SK-N-SH (cell line): ENCODE measurements at regions not wholly inside any gene's neighbourhood (a gene's known extent, or its start where the extent isn't known, plus 50 kb on each side); places are given as distances from the start of the nearest gene placed in this dataset.

Experiments used
- CTCF ChIA-PET: fragments of 300-600, 350-600 bp; formaldehyde crosslinking; extraction: SDS; loops from one replicate; lab custom pipeline; 2021; lab: Yijun Ruan, JAX
- POLR2A ChIA-PET: fragments of 350-600 bp; sonication (Branson Sonifier 250); formaldehyde crosslinking; extraction: SDS; loops from one replicate; lab custom pipeline; 2020; ENCODE audit warnings: antibody characterized with exemption, inconsistent platforms; lab: Yijun Ruan, JAX
- DNase-seq: peaks from one replicate; pipeline ENCODE4 v3.0.0; 2012
- H2AFZ ChIP-seq: fragments of 200-600 bp; sonication (generic); 2 replicates; pipeline ENCODE4 v1.8.1; 2016; ENCODE audit warnings: antibody characterized with exemption, mild to moderate bottlenecking, low read depth
- H3F3A ChIP-seq: fragments of 200-600 bp; sonication (generic); replicated peaks from 2 replicates; pipeline ENCODE3; 2016; ENCODE audit warnings: antibody characterized with exemption, mild to moderate bottlenecking; ENCODE audit not compliant: insufficient read depth
- H3K27ac ChIP-seq, 2 experiments: fragments of 200-500 bp in 1 of 2; fragments of 200-600 bp in 1 of 2; sonication (Bioruptor generic) in 1 of 2; sonication (generic), shearing (Covaris generic) in 1 of 2; 2 replicates each; pipeline versions ENCODE4 v1.5.1 to v1.6.1; 2014 to 2016; ENCODE audit warnings: low read depth in 2 of 2, inconsistent platforms in 1 of 2, low read length in 1 of 2, mild to moderate bottlenecking in 1 of 2, mixed read lengths in 1 of 2
- H3K27me3 ChIP-seq: fragments of 200-600 bp; sonication (generic), shearing (Covaris generic); 2 replicates; pipeline ENCODE4 v1.6.1; 2016; ENCODE audit warnings: mixed run types; ENCODE audit not compliant: insufficient read depth
- H3K36me3 ChIP-seq, 2 experiments: fragments of 200-500 bp in 1 of 2; fragments of 200-600 bp in 1 of 2; sonication (Bioruptor generic) in 1 of 2; sonication (generic) in 1 of 2; replicated peaks in 1 of 2; 2 replicates each; pipeline versions ENCODE3 to v1.5.1; 2014 to 2016; ENCODE audit warnings: low read length in 1 of 2, mild to moderate bottlenecking in 1 of 2; ENCODE audit not compliant: insufficient read depth in 2 of 2, control insufficient read depth in 1 of 2
- H3K4me1 ChIP-seq, 2 experiments: fragments of 200-500 bp in 1 of 2; fragments of 200-600 bp in 1 of 2; sonication (Bioruptor generic) in 1 of 2; sonication (generic), shearing (Covaris generic) in 1 of 2; 2 replicates each; pipeline versions ENCODE4 v1.5.1 to v1.6.1; 2014 to 2016; ENCODE audit warnings: low read depth in 1 of 2, low read length in 1 of 2, mixed run types in 1 of 2; ENCODE audit not compliant: insufficient read depth in 2 of 2, control insufficient read depth in 1 of 2
- H3K4me2 ChIP-seq: fragments of 200-600 bp; sonication (generic), shearing (Covaris generic); 2 replicates; pipeline ENCODE4 v1.6.1; 2017; ENCODE audit warnings: mixed run types
- H3K4me3 ChIP-seq, 2 experiments: fragments of 200-500 bp in 1 of 2; fragments of 200-600 bp in 1 of 2; sonication (Bioruptor generic) in 1 of 2; sonication (generic), shearing (Covaris generic) in 1 of 2; 2 replicates each; pipeline versions ENCODE4 v1.5.1 to v1.8.1; 2014 to 2016; ENCODE audit warnings: low read depth in 2 of 2, inconsistent platforms in 1 of 2, low read length in 1 of 2, mild to moderate bottlenecking in 1 of 2, mixed read lengths in 1 of 2, moderate library complexity in 1 of 2
- H3K79me2 ChIP-seq: fragments of 200-600 bp; sonication (generic); 2 replicates; pipeline ENCODE4 v1.8.1; 2017; ENCODE audit warnings: mild to moderate bottlenecking; ENCODE audit not compliant: insufficient read depth
- H3K9ac ChIP-seq: fragments of 200-600 bp; sonication (generic); 2 replicates; pipeline ENCODE4 v1.6.1; 2017; ENCODE audit warnings: mixed run types
- H3K9me2 ChIP-seq: fragments of 200-600 bp; sonication (generic); 2 replicates; pipeline ENCODE4 v1.6.1; 2017; ENCODE audit warnings: mixed run types
- H3K9me3 ChIP-seq: fragments of 200-600 bp; sonication (generic); 2 replicates; pipeline ENCODE4 v1.6.1; 2017; ENCODE audit warnings: mixed run types, mild to moderate bottlenecking, moderate library complexity
- H4K20me1 ChIP-seq: fragments of 200-600 bp; sonication (generic); 2 replicates; pipeline ENCODE4 v1.6.1; 2017; ENCODE audit warnings: mild to moderate bottlenecking, mixed run types; ENCODE audit not compliant: insufficient read depth
- EP300 ChIP-seq, 2 experiments: IDR thresholded peaks; 2 replicates each; pipeline versions ENCODE4 v1.4.0 to v1.6.1; 2012; ENCODE audit warnings: borderline replicate concordance in 1 of 2, low read depth in 1 of 2, low read length in 1 of 2
- FOXJ3 ChIP-seq: sonication (generic); formaldehyde crosslinking; IDR thresholded peaks from 2 replicates; pipeline ENCODE4 v1.5.1; 2020; ENCODE audit warnings: mild to moderate bottlenecking, missing genetic modification reagents
- GATA2 ChIP-seq: sonication (generic); formaldehyde crosslinking; IDR thresholded peaks from 2 replicates; pipeline ENCODE4 v1.5.0; 2020; ENCODE audit warnings: mild to moderate bottlenecking, missing genetic modification reagents
- JUND ChIP-seq: IDR thresholded peaks from 2 replicates; pipeline ENCODE4 v1.4.0; 2012
- MXI1 ChIP-seq: IDR thresholded peaks from 2 replicates; pipeline ENCODE4 v1.6.1; 2012; ENCODE audit warnings: mild to moderate bottlenecking, low read depth, low read length, improper control_type of control experiment
- POLR2AphosphoS5 ChIP-seq: IDR thresholded peaks from 2 replicates; pipeline ENCODE4 v1.6.1; 2012; ENCODE audit warnings: low read depth, low read length
- RAD21 ChIP-seq: IDR thresholded peaks from 2 replicates; pipeline ENCODE4 v1.6.1; 2012; ENCODE audit warnings: mild to moderate bottlenecking, low read length
- RCOR1 ChIP-seq: fragments of 150-350 bp; IDR thresholded peaks from 2 replicates; pipeline ENCODE4 v1.6.1; 2017; ENCODE audit warnings: antibody characterized with exemption, low read length
- RFX5 ChIP-seq: IDR thresholded peaks from 2 replicates; pipeline ENCODE4 v1.6.1; 2012; ENCODE audit warnings: mild to moderate bottlenecking, improper control_type of control experiment, low read length
- SMC3 ChIP-seq: IDR thresholded peaks from 2 replicates; pipeline ENCODE4 v1.6.1; 2012; ENCODE audit warnings: low read depth, low read length, improper control_type of control experiment
- TCF12 ChIP-seq: IDR thresholded peaks from 2 replicates; pipeline ENCODE4 v1.4.0; 2012
- TEAD4 ChIP-seq: IDR thresholded peaks from 2 replicates; pipeline ENCODE4 v1.4.0; 2012; ENCODE audit warnings: mild to moderate bottlenecking, borderline replicate concordance; ENCODE audit not compliant: insufficient read depth
- USF2 ChIP-seq: fragments of 150-350 bp; IDR thresholded peaks from 2 replicates; pipeline ENCODE4 v1.6.1; 2017; ENCODE audit warnings: antibody characterized with exemption, low read length, low read depth, borderline replicate concordance
- WGBS: methylation state at CpG from one replicate; pipeline ENCODE4 v1.1.6; 2017; ENCODE audit warnings: low lambda C conversion rate; 5-methylcytosine and 5-hydroxymethylcytosine counted together
- TF ChIP-seq, protein P1 (sequence below): IDR thresholded peaks from 2 replicates; pipeline ENCODE4 v1.4.0; 2012; ENCODE audit warnings: low read depth, borderline replicate concordance

DNA sequence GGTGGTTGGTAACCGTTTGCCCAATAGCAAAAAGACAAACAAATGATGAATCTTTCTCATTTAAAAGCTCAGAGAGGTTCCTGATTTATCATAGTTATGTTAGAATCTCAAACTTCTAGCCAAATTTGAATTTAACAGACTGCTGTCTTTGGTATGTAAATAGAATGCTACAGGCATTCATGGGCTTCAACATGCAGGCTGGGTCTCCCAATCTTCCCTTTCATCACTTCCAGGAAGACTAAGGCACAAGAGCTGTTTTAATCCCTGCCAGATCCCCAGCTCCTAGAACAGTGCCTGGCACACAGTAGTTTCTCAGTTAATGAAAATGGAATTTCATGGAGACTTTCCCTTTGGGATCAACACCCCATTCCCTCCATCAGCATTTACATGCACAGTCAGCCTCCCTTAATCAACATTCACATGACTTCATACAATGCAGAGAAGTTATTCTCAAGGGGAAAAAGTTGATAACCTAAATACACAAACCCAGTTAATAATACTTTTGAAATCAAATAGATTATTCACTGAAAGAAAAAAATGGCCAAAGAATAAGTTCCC is 107.6 kb upstream of the C1QTNF7 start:
- H4K20me1 ChIP-seq: no peaks in the 10 kb centered on the region
- ChIA-PET POLR2A (no interaction called here), CTCF (no interaction called here)
- H3K27ac ChIP-seq: no peak overlapping the region
- H2AFZ ChIP-seq: no peak overlapping the region
- H3K4me2 ChIP-seq: no peak overlapping the region
- WGBS: 43% methylated on average over 1 of the region's 1 CpG
- H3K79me2 ChIP-seq: no peaks in the 10 kb centered on the region
- no peaks in the 10 kb centered on the region for H3F3A ChIP-seq
- peaks cover 0 to 3% of the 10 kb centered on the region in 2 experiments; a peak in 2 of 4 replicates for H3K4me1 ChIP-seq
- H3K9me3 ChIP-seq: no peaks in the 10 kb centered on the region
- H3K9me2 ChIP-seq: no peaks in the 10 kb centered on the region
- H3K4me3 ChIP-seq: no peak overlapping the region
- no peaks in the 10 kb centered on the region for H3K27me3 ChIP-seq
- H3K9ac ChIP-seq: no peak overlapping the region
- H3K36me3 ChIP-seq: no peaks in the 10 kb centered on the region
- TF ChIP-seq RCOR1 (no peak), GATA2 (CRISPR knock-in tag) (no peak)
- no peak for DNase-seq

GRCh38 chr4:15322006-15322405 is 105.8 kb upstream of the C1QTNF7 start:
- CTCF ChIA-PET: no interaction called here
- Histone ChIP-seq H3K27me3 (no peaks in the 10 kb centered on the region), H3K27ac (no peak overlapping the region), H3K36me3 (no peaks in the 10 kb centered on the region), H4K20me1 (no peaks in the 10 kb centered on the region)
- WGBS: 48% methylated on average over 3 of the region's 3 CpGs
- TF ChIP-seq FOXJ3 (CRISPR knock-in tag) (no peak), EP300 (IDR thresholded peaks at IDR 0.05; ENCODE audit: borderline replicate concordance in 1 of 2, low read depth in 1 of 2, low read length in 1 of 2) (no peak), USF2 (no peak), TCF12 (no peak), MXI1 (no peak), RFX5 (no peak), RAD21 (no peak), SMC3 (no peak), TEAD4 (no peak), POLR2AphosphoS5 (no peak), JUND (no peak)
- TF ChIP-seq, all 33 proteins: peak for 0
- Histone ChIP-seq H3K9me2 (no peaks in the 10 kb centered on the region), H3K4me3 (no peak overlapping the region), H3K79me2 (no peaks in the 10 kb centered on the region), H3K4me2 (no peak overlapping the region), H3K9me3 (no peaks in the 10 kb centered on the region), H2AFZ (no peak overlapping the region), H3K4me1 (no peaks in the 10 kb centered on the region), H3K9ac (no peak overlapping the region), H3F3A (peaks cover 6% of the 10 kb centered on the region)
- no peak for DNase-seq
- POLR2A ChIA-PET: no interaction called here

DNA sequence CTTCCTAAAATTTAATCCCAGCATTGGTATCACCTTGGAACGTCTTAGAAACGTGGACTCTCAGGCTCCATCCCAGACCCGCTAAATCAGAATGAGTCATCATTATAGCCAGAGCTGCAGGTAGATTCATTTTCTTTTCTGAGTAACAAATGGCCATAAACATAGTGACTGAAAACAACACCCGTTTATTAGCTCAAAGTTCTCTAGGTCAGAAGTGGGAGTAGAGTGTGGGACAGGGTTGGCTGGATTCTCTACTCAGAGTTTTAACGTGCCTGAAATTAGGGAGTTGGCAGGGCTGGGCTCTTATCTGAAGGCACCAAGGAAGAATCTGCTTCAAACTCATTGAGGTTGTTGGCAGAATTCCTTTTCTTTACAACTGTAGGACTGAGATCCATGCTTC is 101.8 kb upstream of the C1QTNF7 start:
- H3K4me1 ChIP-seq: no peaks in the 10 kb centered on the region; a peak in 2 of 4 replicates
- 75% methylated on average over 5 of the region's 5 CpGs for WGBS
- CTCF ChIA-PET: no interaction called here
- POLR2A ChIA-PET: no interaction called here
- no peak overlapping the region for H3K4me2 ChIP-seq
- H2AFZ ChIP-seq: no peak overlapping the region
- no peaks in the 10 kb centered on the region for H3K9me2 ChIP-seq
- no peaks in the 10 kb centered on the region for H3K36me3 ChIP-seq
- DNase-seq: no peak
- no peak overlapping the region for H3K27ac ChIP-seq
- no peaks in the 10 kb centered on the region for H3K27me3 ChIP-seq
- no peak overlapping the region for H3K4me3 ChIP-seq
- no peaks in the 10 kb centered on the region for H4K20me1 ChIP-seq
- no peak overlapping the region for H3K9ac ChIP-seq
- no peaks in the 10 kb centered on the region for H3K79me2 ChIP-seq
- no peaks in the 10 kb centered on the region for H3K9me3 ChIP-seq
- TF ChIP-seq, protein P1, sequence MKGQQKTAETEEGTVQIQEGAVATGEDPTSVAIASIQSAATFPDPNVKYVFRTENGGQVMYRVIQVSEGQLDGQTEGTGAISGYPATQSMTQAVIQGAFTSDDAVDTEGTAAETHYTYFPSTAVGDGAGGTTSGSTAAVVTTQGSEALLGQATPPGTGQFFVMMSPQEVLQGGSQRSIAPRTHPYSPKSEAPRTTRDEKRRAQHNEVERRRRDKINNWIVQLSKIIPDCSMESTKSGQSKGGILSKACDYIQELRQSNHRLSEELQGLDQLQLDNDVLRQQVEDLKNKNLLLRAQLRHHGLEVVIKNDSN: no peak
- TF ChIP-seq, all 33 proteins: peak for 0
- peaks cover 6% of the 10 kb centered on the region for H3F3A ChIP-seq
